Right cardiac atrium (tissue), 5 donors: ENCODE measurements at regions not wholly inside any gene's neighbourhood (a gene's known extent, or its start where the extent isn't known, plus 50 kb on each side); places are given as distances from the start of the nearest gene placed in this dataset.
"Not testable (repeated sequence)": the region's sequence is repeated elsewhere in the genome, so short reads cannot be mapped to it uniquely, and the experiment has no call there.

Source experiments
- ATAC-seq, 2 donors: fragments of 200-7000 bp; cut with Tn5 transposase; one replicate each; pipeline versions ENCODE4 v1.8.0 to v1.9.1; 2020; ENCODE audit warnings: moderate library complexity in 2 of 2, mild to moderate bottlenecking in 1 of 2
- DNase-seq, 3 donors: peaks; one replicate each; pipeline ENCODE4 v3.0.0-alpha.2; 2020
- H3K27ac ChIP-seq: one replicate; pipeline ENCODE4 v1.5.1; 2013; ENCODE audit warnings: mild to moderate bottlenecking, low read length, control low read depth, moderate library complexity
- H3K27me3 ChIP-seq: one replicate; pipeline ENCODE4 v1.6.1; 2013; ENCODE audit not compliant: control insufficient read depth, insufficient read depth
- H3K4me1 ChIP-seq: one replicate; pipeline ENCODE4 v1.6.1; 2013; ENCODE audit warnings: low read length; ENCODE audit not compliant: control insufficient read depth, insufficient read depth
- H3K4me3 ChIP-seq: one replicate; pipeline ENCODE4 v1.5.1; 2013; ENCODE audit warnings: low read length, control low read depth
- H3K9me3 ChIP-seq: one replicate; pipeline ENCODE4 v1.6.1; 2013; ENCODE audit warnings: low read length; ENCODE audit not compliant: control insufficient read depth
- WGBS: extraction: QIAGEN DNeasy Blood & Tissue Kit; methylation state at CpG from one replicate; pipeline ENCODE4 v1.1.7; 2013; 5-methylcytosine and 5-hydroxymethylcytosine counted together
- intact Hi-C, 4 donors: fragments of 100-400 bp; cut with DNase I; formaldehyde crosslinking; loops; one replicate each; pipeline versions ENCODE4 v1.11.0 to v1.14.0; 2022 to 2023
- donor health status: healthy with polysubstance abuse.
- donor health status: DM: no; HTN: yes; CAD: no.
- donor health status: DM: no; HTN: no; CAD: no.
- donor health status: DM: no; HTN: yes; CAD: no; lungs with severe emphysema.
- donor health status: DM: yes; HTN: yes; CAD: no.

DNA sequence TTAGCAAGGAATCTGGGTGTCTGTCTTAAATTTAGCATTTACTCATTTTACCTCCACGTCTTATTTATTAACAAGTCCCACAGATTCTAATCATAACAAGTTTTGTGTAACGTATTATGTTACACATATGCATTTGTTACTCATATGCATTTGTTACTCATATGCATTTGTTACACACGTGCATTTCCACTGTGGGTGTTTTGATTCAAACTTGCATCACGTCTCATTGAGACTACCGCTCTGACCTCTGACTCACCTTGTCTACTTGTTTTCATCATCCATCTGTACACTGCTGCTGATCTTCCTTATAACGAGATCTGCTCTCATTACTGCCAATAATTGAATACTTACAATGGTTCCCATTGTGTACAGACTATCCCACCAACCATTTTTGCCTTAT lies 1141.4 kb downstream of the TBL1XR1 start:
- H3K4me3 ChIP-seq = no peak overlapping the region
- no peaks in the 10 kb centered on the region for H3K9me3 ChIP-seq
- ATAC-seq = no peak
- H3K4me1 ChIP-seq = no peaks in the 10 kb centered on the region
- 84% methylated on average over 6 of the region's 6 CpGs for WGBS
- H3K27ac ChIP-seq = no peak overlapping the region
- no peak for DNase-seq
- no peaks in the 10 kb centered on the region for H3K27me3 ChIP-seq
- intact Hi-C loops = no loop called here

DNA sequence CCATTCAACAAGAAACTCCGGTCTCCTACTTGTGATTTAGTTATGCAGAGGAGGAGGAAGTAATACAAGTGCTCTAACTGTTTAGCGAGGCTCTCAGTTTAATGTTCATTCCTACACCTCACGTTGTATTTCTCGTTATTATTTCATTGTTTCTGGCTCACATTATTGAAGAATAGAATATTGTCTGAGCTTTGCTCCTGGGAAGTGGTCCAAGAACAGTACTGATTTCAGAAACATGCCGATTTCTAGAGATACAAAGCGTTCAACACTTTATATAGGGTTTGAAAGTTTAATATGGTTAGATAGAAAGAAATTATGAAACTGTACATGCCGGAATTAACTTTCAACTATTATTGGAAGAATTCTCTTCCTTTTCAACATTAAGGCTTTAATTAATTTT lies 1145.5 kb downstream of the TBL1XR1 start:
- H3K27me3 ChIP-seq = no peaks in the 10 kb centered on the region
- no peaks in the 10 kb centered on the region for H3K4me1 ChIP-seq
- 37% methylated on average over 7 of the region's 7 CpGs for WGBS
- no peaks in the 10 kb centered on the region for H3K9me3 ChIP-seq
- DNase-seq = no peak
- H3K4me3 ChIP-seq = no peak overlapping the region
- no peak overlapping the region for H3K27ac ChIP-seq
- intact Hi-C loops = no loop called here
- ATAC-seq = no peak

DNA sequence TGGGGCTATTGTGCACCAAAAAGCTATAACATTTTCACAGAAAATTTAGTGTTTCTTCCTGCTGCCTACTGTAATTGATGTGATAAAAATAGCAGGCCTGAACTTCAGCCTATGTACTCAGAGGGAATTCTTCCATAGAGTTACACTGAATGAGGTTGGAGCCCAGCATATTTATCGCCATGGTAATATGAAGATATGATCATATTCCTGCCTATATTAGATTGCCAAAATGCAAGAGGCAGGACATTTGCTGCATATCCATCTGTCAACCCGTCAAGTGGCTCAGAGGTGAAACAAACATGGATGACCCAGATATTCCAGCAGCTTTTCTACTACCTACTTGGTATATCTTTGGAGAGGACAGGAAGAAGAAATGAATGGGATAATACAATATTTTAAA lies 1150.6 kb downstream of the TBL1XR1 start:
- 45% methylated on average over 2 of the region's 2 CpGs for WGBS
- intact Hi-C loops = no loop called here
- no peak overlapping the region for H3K4me3 ChIP-seq
- H3K27me3 ChIP-seq = no peaks in the 10 kb centered on the region
- H3K27ac ChIP-seq = no peak overlapping the region
- no peak for DNase-seq
- peak; percentile 42 to 80 for ATAC-seq
- H3K4me1 ChIP-seq = no peaks in the 10 kb centered on the region
- no peaks in the 10 kb centered on the region for H3K9me3 ChIP-seq

DNA sequence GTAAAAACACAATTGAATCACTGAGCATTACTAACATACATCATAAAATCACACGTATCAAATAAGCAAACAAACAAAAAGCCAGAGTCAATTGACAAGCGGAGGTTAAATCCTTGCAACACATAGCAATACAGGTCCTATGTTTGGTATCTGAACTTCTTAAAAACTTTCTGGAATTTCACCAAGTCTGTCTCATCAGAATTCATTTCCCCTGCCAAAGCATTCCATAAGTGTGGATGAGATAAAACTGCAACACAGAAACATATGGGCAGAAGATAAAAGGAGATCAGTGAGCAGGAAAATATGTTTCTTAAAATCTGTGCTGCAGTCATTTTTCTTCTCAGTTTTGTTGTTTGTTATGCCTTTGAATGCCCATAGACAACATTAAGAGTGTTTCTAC lies 1155.5 kb downstream of the TBL1XR1 start:
- Histone ChIP-seq H3K9me3 (no peaks in the 10 kb centered on the region), H3K4me3 (no peak overlapping the region), H3K4me1 (no peaks in the 10 kb centered on the region), H3K27me3 (no peaks in the 10 kb centered on the region), H3K27ac (no peak overlapping the region)
- ATAC-seq = no peak
- 49% methylated on average over 2 of the region's 2 CpGs for WGBS
- DNase-seq = no peak
- intact Hi-C loops = no loop called here

DNA sequence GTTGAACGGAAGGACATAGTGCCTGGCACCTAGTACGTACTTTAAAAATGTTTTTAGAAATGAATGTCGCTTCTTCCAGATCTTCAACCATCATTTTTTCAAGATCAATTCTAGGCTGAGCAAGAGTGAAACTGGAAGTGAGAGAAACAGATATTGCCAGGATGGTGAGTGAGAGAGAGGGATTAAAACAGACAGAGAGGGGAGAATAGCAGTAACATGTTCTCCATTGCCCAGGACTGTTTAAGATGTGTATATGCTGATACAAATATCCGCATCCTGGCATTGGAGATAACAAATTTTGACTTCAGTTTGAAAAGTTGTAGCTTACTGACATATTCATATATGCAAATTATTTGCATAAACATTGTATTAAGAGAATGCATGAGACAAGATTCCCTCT lies 1156.1 kb downstream of the TBL1XR1 start:
- WGBS = 93% methylated on average over 4 of the region's 4 CpGs
- Histone ChIP-seq H3K27me3 (no peaks in the 10 kb centered on the region), H3K4me1 (no peaks in the 10 kb centered on the region), H3K4me3 (no peak overlapping the region), H3K9me3 (no peaks in the 10 kb centered on the region), H3K27ac (no peak overlapping the region)
- ATAC-seq = no peak
- DNase-seq = no peak
- intact Hi-C loops = no loop called here

DNA sequence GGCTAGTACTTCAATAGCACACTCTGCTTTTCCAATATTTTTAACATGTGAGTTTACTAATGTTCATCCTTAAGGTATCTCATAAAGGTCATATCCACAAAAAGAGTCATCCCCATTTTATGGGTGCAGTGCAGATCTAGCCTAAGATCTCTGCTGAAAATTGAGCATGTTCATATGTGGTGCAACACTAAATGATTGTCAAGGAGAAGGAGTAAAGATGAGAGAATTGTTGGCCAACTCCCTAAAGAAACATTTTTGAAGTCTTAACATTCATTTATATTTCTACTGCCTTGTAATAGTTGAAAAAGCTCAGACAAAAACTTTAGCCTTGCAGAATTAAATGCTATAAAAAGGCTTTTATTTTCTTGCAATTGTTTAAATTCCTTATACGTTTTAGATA lies 1159.6 kb downstream of the TBL1XR1 start:
- DNase-seq (no peak), ATAC-seq (no peak)
- Histone ChIP-seq H3K4me3 (no peak overlapping the region), H3K27ac (no peak overlapping the region), H3K4me1 (no peaks in the 10 kb centered on the region), H3K9me3 (no peaks in the 10 kb centered on the region), H3K27me3 (no peaks in the 10 kb centered on the region)
- WGBS = 51% methylated on average over 1 of the region's 1 CpG
- intact Hi-C loops = no loop called here

DNA sequence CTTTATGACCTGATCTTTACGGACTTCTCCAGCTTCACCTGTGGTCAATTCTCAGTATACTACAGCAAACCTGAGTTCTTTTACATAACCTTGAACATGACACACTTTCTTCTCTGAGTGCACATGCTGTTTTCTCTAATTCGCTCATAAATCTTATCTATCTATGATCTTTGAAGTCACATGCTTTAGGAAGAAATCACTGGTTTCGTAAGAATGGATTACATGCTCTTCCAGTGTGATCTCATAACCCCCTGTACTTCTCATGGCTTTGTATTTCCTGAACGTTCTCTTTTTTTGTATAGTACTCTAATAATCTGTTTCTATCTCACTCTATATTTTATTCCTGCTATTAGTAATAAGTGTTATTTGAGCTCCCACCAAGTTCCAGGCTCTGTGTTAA lies 1165.2 kb downstream of the TBL1XR1 start:
- ATAC-seq = no peak
- 79% methylated on average over 4 of the region's 4 CpGs for WGBS
- no peak overlapping the region for H3K4me3 ChIP-seq
- H3K27me3 ChIP-seq = no peaks in the 10 kb centered on the region
- intact Hi-C loops = no loop called here
- H3K9me3 ChIP-seq = no peaks in the 10 kb centered on the region
- H3K27ac ChIP-seq = no peak overlapping the region
- DNase-seq = no peak
- no peaks in the 10 kb centered on the region for H3K4me1 ChIP-seq

DNA sequence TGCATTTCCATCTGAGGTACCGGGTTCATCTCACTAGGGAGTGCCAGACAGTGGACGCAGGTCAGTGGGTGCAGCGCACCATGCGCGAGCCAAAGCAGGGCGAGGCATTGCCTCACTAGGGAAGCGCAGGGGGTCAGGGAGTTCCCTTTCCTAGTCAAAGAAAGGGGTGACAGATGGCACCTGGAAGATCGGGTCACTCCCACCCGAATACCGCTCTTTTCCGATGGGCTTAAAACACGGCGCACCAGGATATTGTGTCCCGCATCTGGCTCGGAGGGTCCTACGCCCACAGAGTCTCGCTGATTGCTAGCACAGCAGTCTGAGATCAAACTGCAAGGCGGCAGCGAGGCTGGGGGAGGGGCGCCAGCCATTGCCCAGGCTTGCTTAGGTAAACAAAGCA lies 1157.1 kb downstream of the NAALADL2 start:
- not testable (repeated sequence) for H3K27ac ChIP-seq, ATAC-seq
- WGBS = 93% methylated on average over 20 of the region's 20 CpGs

DNA sequence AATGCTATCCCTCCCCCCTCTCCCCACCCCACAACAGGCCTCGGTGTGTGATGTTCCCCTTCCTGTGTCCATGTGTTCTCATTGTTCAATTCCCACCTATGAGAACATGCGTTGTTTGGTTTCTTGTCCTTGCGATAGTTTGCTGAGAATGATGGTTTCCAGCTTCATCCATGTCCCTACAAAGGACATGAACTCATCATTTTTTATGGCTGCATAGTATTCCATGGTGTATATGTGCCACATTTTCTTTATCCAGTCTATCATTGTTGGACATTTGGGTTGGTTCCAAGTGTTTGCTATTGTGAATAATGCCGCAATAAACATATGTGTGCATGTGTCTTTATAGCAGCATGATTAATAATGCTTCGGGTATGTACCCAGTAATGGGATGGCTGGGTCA lies 1156.1 kb downstream of the NAALADL2 start:
- H3K9me3 ChIP-seq, H3K27me3 ChIP-seq, ATAC-seq, H3K4me3 ChIP-seq, intact Hi-C loops, DNase-seq, H3K4me1 ChIP-seq, H3K27ac ChIP-seq: not testable (repeated sequence)
- WGBS = 98% methylated on average over 5 of the region's 5 CpGs

More for the DNA sequence above, 1157.1 kb downstream of the NAALADL2 start:
- H3K27me3 ChIP-seq, H3K9me3 ChIP-seq, intact Hi-C loops, H3K4me1 ChIP-seq, H3K4me3 ChIP-seq: not testable (repeated sequence)
- DNase-seq = peak in 1 of 3 donors; percentile 40

DNA sequence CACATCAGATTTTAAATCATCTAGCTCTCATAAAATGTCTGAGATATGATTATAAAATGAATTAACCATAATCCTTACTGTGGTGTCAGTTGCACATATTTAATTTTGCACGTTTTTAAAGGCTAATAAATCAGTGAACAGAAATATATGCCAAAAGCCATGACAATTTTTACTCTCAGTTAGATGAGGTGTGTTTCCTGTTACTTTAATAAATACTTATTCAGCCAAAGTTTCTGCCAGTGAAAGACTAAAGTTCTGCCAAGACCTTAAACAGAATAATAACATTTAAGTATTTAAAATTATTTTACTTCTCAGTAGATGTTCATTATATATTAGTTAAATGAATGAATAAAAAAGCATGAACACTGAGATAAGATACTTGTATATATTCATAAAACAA lies 1150.1 kb downstream of the NAALADL2 start:
- ATAC-seq (no peak), DNase-seq (no peak)
- intact Hi-C loops = no loop called here
- no peak overlapping the region for H3K27ac ChIP-seq
- 44% methylated on average over 1 of the region's 1 CpG for WGBS
- H3K4me1 ChIP-seq = no peaks in the 10 kb centered on the region
- no peaks in the 10 kb centered on the region for H3K27me3 ChIP-seq
- no peak overlapping the region for H3K4me3 ChIP-seq
- H3K9me3 ChIP-seq = no peaks in the 10 kb centered on the region

DNA sequence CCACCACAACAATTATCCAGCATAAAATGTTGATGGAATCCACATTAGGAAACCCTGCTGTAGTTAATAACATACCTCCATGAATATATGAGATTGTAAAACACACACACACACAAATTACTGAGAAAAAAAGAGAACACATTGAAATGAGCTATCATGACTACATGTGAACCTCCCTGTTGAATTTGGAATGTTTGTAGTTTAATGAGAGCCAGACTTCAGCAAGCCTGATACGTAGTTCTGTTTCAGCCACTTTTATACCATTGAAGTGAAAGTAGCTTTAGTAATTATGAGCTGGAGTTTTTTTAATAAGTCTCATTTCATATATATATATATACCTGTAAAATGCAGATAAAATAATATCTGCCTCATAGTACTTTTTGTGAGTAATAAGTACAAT lies 1146.4 kb downstream of the NAALADL2 start:
- ATAC-seq = no peak

DNA sequence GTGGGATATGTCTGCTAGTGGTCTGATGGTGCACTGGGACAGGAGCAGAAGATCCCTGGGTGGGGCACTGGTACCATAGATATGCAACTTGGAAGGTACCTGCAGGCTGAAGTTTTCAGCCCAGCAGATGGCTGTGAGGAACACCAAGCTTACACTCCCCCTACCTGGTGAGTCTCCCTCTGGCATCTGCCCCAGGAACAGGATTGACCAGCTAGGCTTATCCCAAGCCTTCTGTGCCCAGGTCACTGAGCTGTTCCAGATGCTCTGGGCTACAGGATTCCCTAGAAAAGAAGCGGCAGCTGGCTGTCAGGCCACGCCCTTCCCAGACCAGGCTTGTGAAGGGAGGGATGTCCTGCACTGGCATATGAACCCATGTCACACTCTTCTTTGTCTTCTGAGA lies 1130.0 kb downstream of the NAALADL2 start:
- Histone ChIP-seq H3K27ac (no peak overlapping the region), H3K4me3 (no peak overlapping the region), H3K4me1 (no peaks in the 10 kb centered on the region), H3K27me3 (no peaks in the 10 kb centered on the region), H3K9me3 (peaks cover 2% of the 10 kb centered on the region)
- intact Hi-C loops = no loop called here
- DNase-seq (peak in 1 of 3 donors; percentile 7), ATAC-seq (no peak)
- 90% methylated on average over 2 of the region's 2 CpGs for WGBS

More for the DNA sequence above, 1146.4 kb downstream of the NAALADL2 start:
- intact Hi-C loops = no loop called here
- H3K9me3 ChIP-seq = no peaks in the 10 kb centered on the region
- H3K27me3 ChIP-seq = no peaks in the 10 kb centered on the region
- no peak for DNase-seq
- H3K4me1 ChIP-seq = no peaks in the 10 kb centered on the region
- WGBS = 59% methylated on average over 1 of the region's 1 CpG
- no peak overlapping the region for H3K4me3 ChIP-seq
- H3K27ac ChIP-seq = no peak overlapping the region
